Karpas-422 (cell line): ENCODE measurements at regions not wholly inside any gene's neighbourhood (a gene's known extent, or its start where the extent isn't known, plus 50 kb on each side); places are given as distances from the start of the nearest gene placed in this dataset.

Source experiments
- DNase-seq: peaks from one replicate; pipeline ENCODE4 v3.0.0-alpha.2; 2015
- H2AFZ ChIP-seq: fragments of 200-600 bp; sonication (generic); 2 replicates; pipeline ENCODE4 v1.6.1; 2014; ENCODE audit warnings: antibody characterized with exemption, low read length, mixed read lengths
- H3K27ac ChIP-seq: fragments of 200-600 bp; sonication (generic); 2 replicates; pipeline ENCODE4 v1.5.1; 2014; ENCODE audit warnings: mild to moderate bottlenecking, low read length, moderate library complexity
- H3K27me3 ChIP-seq: fragments of 200-600 bp; sonication (generic); 2 replicates; pipeline ENCODE4 v1.6.1; 2014; ENCODE audit warnings: low read length, mixed read lengths
- H3K36me3 ChIP-seq: fragments of 200-600 bp; sonication (generic); 2 replicates; pipeline ENCODE4 v1.6.1; 2014; ENCODE audit warnings: low read length, mixed read lengths; ENCODE audit not compliant: insufficient read depth
- H3K4me1 ChIP-seq: fragments of 200-600 bp; sonication (generic); 2 replicates; pipeline ENCODE4 v1.6.1; 2014; ENCODE audit warnings: mild to moderate bottlenecking, low read length, mixed read lengths
- H3K4me2 ChIP-seq: fragments of 200-600 bp; sonication (generic); 2 replicates; pipeline ENCODE4 v1.6.1; 2014; ENCODE audit warnings: low read length, low read depth, mild to moderate bottlenecking; ENCODE audit not compliant: poor library complexity, severe bottlenecking
- H3K4me3 ChIP-seq: fragments of 200-600 bp; sonication (generic); 2 replicates; pipeline ENCODE4 v1.5.1; 2014; ENCODE audit warnings: mild to moderate bottlenecking, antibody characterized with exemption, low read length, mixed read lengths
- H3K79me2 ChIP-seq: fragments of 200-600 bp; sonication (generic); 2 replicates; pipeline ENCODE4 v1.6.1; 2014; ENCODE audit warnings: mild to moderate bottlenecking, low read length, mixed read lengths
- H3K9ac ChIP-seq: fragments of 200-600 bp; sonication (generic); 2 replicates; pipeline ENCODE4 v1.6.0; 2014; ENCODE audit warnings: low read length
- H3K9me2 ChIP-seq: fragments of 200-600 bp; sonication (generic), shearing (Covaris generic); replicated peaks from 2 replicates; pipeline ENCODE4 v1.6.0; 2014; ENCODE audit warnings: mild to moderate bottlenecking, low read length, moderate library complexity; ENCODE audit not compliant: insufficient read depth
- H3K9me3 ChIP-seq: fragments of 300-700, 200-600 bp; sonication (generic); 2 replicates; pipeline ENCODE4 v1.6.1; 2014; ENCODE audit warnings: low read length, mixed read lengths
- H4K20me1 ChIP-seq: fragments of 200-600 bp; sonication (generic); 2 replicates; pipeline ENCODE4 v1.6.1; 2014; ENCODE audit warnings: mild to moderate bottlenecking, antibody characterized with exemption, low read length, low read depth; ENCODE audit not compliant: insufficient read depth

DNA sequence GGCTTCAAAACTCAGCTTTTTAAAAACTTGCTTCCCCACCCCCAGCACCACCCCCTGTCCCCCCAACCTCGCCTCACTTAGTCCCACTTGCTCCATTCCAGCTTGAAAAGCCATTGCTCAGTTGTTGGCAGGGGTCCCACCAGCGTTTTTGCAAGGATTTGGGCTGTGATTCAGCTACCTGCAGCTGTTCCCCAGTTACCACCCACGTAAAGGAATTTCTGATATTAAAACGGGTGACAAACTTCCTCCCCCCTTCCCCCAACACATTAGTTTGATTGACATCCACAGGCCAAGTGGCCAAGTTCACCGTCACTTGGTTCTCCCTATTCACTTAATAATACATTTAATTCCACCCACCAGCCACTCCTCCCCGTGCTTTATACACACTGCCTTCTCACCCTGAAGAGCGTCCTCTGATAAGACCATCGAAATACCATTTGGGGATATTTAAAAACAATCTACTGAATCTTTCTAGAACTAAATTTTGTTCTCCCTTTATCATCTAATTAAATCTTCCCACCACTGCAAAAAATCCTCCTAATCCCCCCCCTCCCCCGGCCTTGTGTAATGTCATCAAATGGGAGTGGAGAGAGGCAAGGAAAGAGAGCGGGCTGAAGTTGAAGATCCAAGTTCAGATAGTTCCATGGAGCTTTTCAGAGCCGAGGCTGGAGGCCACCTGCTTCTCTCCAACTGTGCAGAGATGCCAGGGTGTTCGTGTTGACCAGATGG lies 55.1 kb downstream of the SOX9 start:
- Histone ChIP-seq H3K9me2 (no peaks in the 10 kb centered on the region), H3K4me2 (no peak overlapping the region)

DNA sequence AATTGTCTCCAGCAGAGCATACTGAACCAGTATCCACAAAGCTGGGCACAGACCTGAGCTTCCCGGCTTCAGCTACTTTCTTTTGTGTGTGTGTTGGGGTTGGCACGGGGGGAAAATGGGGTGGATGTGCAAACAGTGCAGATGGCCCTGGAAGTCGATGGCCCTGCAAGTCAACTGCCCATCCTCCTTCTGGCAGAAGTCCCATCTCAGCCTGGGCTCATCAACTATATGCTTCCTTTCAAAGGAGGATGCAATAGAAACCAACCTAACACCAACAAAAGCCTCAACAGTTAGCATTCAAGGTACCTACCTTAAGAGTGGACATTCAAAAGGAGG lies 55.7 kb downstream of the SOX9 start:
- Histone ChIP-seq H3K27me3 (no peaks in the 10 kb centered on the region), H3K27ac (no peak overlapping the region), H3K9me3 (no peaks in the 10 kb centered on the region), H3K36me3 (no peaks in the 10 kb centered on the region), H2AFZ (no peak overlapping the region), H3K79me2 (no peaks in the 10 kb centered on the region), H3K4me2 (no peak overlapping the region), H3K4me1 (no peaks in the 10 kb centered on the region), H4K20me1 (no peaks in the 10 kb centered on the region), H3K9ac (no peak overlapping the region), H3K9me2 (no peaks in the 10 kb centered on the region), H3K4me3 (no peak overlapping the region)
- DNase-seq, result no peak

More for the DNA sequence above, 55.1 kb downstream of the SOX9 start:
- H3K9me3 ChIP-seq, result no peaks in the 10 kb centered on the region
- no peaks in the 10 kb centered on the region for H3K4me1 ChIP-seq
- no peaks in the 10 kb centered on the region for H3K27me3 ChIP-seq
- H3K79me2 ChIP-seq, result no peaks in the 10 kb centered on the region
- no peak overlapping the region for H2AFZ ChIP-seq
- no peak overlapping the region for H3K4me3 ChIP-seq
- H3K36me3 ChIP-seq, result no peaks in the 10 kb centered on the region
- no peak overlapping the region for H3K9ac ChIP-seq
- DNase-seq, result no peak
- no peaks in the 10 kb centered on the region for H4K20me1 ChIP-seq
- no peak overlapping the region for H3K27ac ChIP-seq

DNA sequence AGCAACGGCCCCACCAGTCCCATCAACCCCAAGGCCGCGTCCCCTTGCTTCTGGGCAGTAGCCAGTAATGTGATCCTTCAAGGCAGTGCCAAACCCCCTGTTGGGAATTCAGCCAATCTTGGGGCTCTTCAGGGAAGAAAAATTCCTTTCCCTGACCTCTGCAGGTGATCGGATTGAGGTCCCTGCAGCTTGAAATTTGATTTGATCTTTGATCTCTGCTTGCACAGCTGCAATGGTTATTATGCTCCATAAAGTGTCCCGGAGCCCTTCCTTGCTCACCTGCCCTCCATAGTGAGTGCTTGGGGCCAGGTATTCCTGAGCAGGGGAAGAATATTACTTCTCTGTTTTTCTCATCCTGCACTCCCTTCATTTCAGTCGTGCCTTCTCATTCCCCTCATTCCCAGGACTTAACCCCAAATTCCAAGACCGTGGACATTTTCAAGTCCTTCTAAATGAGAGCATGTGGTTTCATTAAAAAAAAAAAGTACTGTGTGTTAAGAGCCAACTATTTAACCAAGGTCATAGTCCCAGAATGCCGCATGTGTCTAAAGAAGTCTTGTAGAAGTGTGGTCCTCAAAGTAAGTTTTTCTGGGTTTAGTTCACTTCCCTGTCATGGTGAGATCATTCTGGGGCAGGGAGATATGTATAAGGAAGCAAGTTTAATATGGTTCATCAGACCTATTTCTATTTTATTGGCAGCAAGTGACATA lies 56.3 kb downstream of the SOX9 start:
- no peak overlapping the region for H3K4me3 ChIP-seq
- peaks cover 3% of the 10 kb centered on the region for H3K4me1 ChIP-seq
- no peaks in the 10 kb centered on the region for H3K9me2 ChIP-seq
- H3K79me2 ChIP-seq, result no peaks in the 10 kb centered on the region
- H3K27ac ChIP-seq, result no peak overlapping the region
- H3K36me3 ChIP-seq, result no peaks in the 10 kb centered on the region
- no peaks in the 10 kb centered on the region for H3K9me3 ChIP-seq
- no peak overlapping the region for H3K4me2 ChIP-seq
- H3K9ac ChIP-seq, result no peak overlapping the region
- DNase-seq, result no peak
- no peaks in the 10 kb centered on the region for H3K27me3 ChIP-seq
- H2AFZ ChIP-seq, result no peak overlapping the region
- no peaks in the 10 kb centered on the region for H4K20me1 ChIP-seq

DNA sequence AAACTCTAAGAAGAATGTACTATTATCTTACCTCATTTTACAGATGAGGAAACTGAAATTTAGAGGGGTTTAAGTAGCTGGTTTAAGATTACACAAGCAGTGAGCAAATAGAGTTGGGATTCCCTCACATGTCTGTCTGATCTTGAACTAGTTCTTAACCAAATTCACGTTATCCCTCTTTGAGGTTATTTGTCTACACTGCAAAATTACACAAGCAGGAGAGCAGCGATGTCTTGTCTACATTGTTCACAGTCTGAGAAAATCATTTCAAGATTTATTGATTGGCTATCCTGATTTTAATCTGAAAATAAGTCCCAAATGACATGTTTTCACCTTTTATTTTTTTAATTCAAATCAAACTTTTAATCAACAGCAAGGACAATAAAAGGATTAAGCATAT lies 56.9 kb downstream of the SOX9 start:
- Histone ChIP-seq H3K9ac (no peak overlapping the region), H2AFZ (no peak overlapping the region), H3K4me2 (no peak overlapping the region), H3K9me3 (no peaks in the 10 kb centered on the region), H3K36me3 (no peaks in the 10 kb centered on the region), H3K4me3 (no peak overlapping the region), H3K9me2 (no peaks in the 10 kb centered on the region), H3K27me3 (no peaks in the 10 kb centered on the region), H3K79me2 (no peaks in the 10 kb centered on the region), H3K27ac (no peak overlapping the region), H3K4me1 (peaks cover 9% of the 10 kb centered on the region), H4K20me1 (no peaks in the 10 kb centered on the region)
- no peak for DNase-seq

DNA sequence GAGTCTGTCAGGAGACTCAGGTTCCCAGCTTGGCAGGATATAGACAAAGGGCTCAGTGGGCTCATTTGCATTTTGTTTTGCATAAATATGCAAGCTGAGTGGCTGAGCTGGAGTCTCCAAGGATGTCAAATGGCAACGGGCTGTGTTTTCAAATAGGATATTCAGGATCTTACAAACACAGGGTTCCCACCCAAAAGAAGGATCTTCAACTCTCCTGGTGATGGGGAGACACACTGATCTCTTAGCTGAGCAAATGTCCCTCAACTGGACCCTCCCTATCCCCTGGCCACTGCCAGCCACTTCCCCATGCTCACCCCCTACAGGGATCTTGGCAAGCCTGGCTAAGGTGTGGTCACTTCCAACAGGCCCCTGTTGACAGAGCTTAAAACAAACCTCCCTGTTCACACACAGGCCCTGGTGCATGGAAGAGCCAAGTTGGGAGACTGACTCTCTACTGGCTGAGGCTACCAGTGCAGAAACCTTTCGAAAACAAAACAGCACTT lies 61.6 kb downstream of the SOX9 start:
- Histone ChIP-seq H3K9me2 (no peaks in the 10 kb centered on the region), H3K4me1 (peaks cover 33% of the 10 kb centered on the region), H2AFZ (no peak overlapping the region), H3K36me3 (no peaks in the 10 kb centered on the region), H3K9ac (no peak overlapping the region), H3K27ac (no peak overlapping the region), H3K4me3 (no peak overlapping the region), H4K20me1 (no peaks in the 10 kb centered on the region), H3K4me2 (no peak overlapping the region), H3K79me2 (no peaks in the 10 kb centered on the region), H3K9me3 (no peaks in the 10 kb centered on the region), H3K27me3 (no peaks in the 10 kb centered on the region)
- DNase-seq, result no peak

DNA sequence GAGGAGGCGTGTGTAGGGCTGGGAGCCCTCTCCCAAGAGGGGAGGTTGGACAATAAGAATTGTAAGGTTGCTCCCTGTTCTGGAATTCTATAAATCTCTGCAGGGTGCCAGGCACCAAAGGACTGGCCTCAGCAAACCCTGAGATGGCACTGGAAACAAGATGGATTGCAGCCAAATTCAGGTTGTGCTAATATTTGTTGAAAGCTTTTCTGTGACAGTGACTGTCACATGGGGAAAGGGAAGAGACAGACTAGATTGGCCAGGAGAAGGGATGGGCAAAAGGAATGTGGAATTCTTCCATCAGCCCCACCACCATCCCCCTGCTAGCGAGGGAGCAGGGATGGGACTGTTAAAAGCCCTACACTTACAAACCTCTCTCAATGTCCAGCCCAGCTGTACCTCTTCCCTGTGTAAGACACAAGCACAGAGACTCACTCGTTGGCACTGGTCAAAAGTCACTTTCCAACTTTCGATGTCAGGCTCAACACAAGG lies 62.4 kb downstream of the SOX9 start:
- no peaks in the 10 kb centered on the region for H3K36me3 ChIP-seq
- no peaks in the 10 kb centered on the region for H3K9me2 ChIP-seq
- H3K79me2 ChIP-seq, result no peaks in the 10 kb centered on the region
- H2AFZ ChIP-seq, result no peak overlapping the region
- H3K4me3 ChIP-seq, result no peak overlapping the region
- peaks cover 41% of the 10 kb centered on the region for H3K4me1 ChIP-seq
- no peak overlapping the region for H3K4me2 ChIP-seq
- no peaks in the 10 kb centered on the region for H4K20me1 ChIP-seq
- H3K9ac ChIP-seq, result no peak overlapping the region
- DNase-seq, result no peak
- H3K27me3 ChIP-seq, result no peaks in the 10 kb centered on the region
- H3K9me3 ChIP-seq, result no peaks in the 10 kb centered on the region
- H3K27ac ChIP-seq, result no peak overlapping the region

DNA sequence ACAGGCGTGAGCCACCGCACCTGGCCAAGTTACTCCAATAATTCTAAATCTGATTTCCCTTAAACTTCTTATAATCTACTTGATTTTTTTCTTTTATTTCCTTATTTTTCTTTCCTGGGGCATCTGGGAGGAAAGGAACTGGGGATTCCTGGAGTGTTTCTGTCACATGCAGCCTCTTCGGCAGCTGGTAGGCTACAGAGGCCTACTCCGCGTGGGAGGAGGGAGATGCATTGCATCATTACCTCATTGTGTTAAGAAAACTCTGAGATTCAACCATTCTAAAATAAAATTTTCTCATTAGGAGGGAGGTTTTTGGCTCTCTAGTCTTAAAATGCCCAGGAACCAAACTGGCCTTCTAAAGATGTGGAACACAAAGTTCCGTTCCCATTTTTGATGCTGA lies 64.0 kb downstream of the SOX9 start:
- no peak for DNase-seq
- Histone ChIP-seq H3K9me3 (no peaks in the 10 kb centered on the region), H4K20me1 (no peaks in the 10 kb centered on the region), H3K4me2 (no peak overlapping the region), H3K79me2 (no peaks in the 10 kb centered on the region), H3K9me2 (no peaks in the 10 kb centered on the region), H2AFZ (no peak overlapping the region), H3K27ac (no peak overlapping the region), H3K9ac (no peak overlapping the region), H3K4me3 (no peak overlapping the region), H3K36me3 (no peaks in the 10 kb centered on the region), H3K4me1 (peaks cover 56% of the 10 kb centered on the region), H3K27me3 (no peaks in the 10 kb centered on the region)

DNA sequence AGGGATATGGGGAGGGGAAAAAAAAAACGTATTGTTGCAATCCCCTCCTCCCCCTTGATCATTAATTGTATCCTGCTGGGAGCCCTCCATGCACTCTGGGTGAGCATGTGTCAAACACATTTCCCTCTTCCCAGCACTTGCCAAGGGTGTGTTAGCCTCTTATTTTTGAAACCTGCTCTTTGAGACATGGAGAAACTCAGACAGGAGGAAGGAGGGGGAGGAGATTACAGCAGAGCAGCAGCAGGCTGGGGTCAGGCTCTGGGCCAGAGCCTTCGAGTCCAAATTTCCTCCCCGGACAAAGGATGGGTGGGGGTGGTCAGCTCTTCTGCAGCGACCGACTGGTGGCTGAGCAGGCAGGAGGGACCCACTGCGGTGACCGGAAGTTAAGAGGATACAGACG lies 64.7 kb downstream of the SOX9 start:
- no peak for DNase-seq
- Histone ChIP-seq H3K9me2 (no peaks in the 10 kb centered on the region), H3K9ac (no peak overlapping the region), H3K4me3 (no peak overlapping the region), H2AFZ (no peak overlapping the region), H3K9me3 (no peaks in the 10 kb centered on the region), H3K79me2 (no peaks in the 10 kb centered on the region), H4K20me1 (no peaks in the 10 kb centered on the region), H3K4me1 (peaks cover 62% of the 10 kb centered on the region), H3K27me3 (no peaks in the 10 kb centered on the region), H3K4me2 (no peak overlapping the region), H3K36me3 (no peaks in the 10 kb centered on the region), H3K27ac (no peak overlapping the region)
